Endothelial cell of umbilical vein (primary cell): ENCODE measurements at regions not wholly inside any gene's neighbourhood (a gene's known extent, or its start where the extent isn't known, plus 50 kb on each side); places are given as distances from the start of the nearest gene placed in this dataset.

Experiments used
- BruUV-seq: library from RNA; stranded (reverse); fragments of 400-500 nt; replicated peaks from 2 replicates; lab custom pipeline; 2021; lab: Mats Ljungman, UMichigan
- CTCF ChIA-PET: fragments of 300-600, 350-600 bp; sonication (Branson Sonifier 250); formaldehyde crosslinking; loops from one replicate; lab custom pipeline; 2021; ENCODE audit warnings: antibody characterized with exemption, inconsistent platforms; lab: Charles Lee
- POLR2A ChIA-PET: fragments of 300-600, 350-600 bp; sonication (Branson Sonifier 250); formaldehyde crosslinking; loops from one replicate; lab custom pipeline; 2021; ENCODE audit warnings: antibody characterized with exemption, inconsistent platforms; lab: Charles Lee
- DNase-seq: peaks from one replicate; pipeline ENCODE4 v3.0.0-alpha.2; 2011; ENCODE audit warnings: low read depth, low spot score
- FAIRE-seq: peaks from 2 replicates; lab custom pipeline; 2011; peaks lifted over from hg19 to GRCh38; lab: Jason Lieb, UNC
- H2AFZ ChIP-seq: 2 replicates; pipeline ENCODE4 v1.6.0; 2012; ENCODE audit warnings: low read depth, low read length, control low read depth, inconsistent platforms
- H3K27ac ChIP-seq: 2 replicates; pipeline ENCODE4 v1.5.1; 2011; ENCODE audit warnings: low read depth, mild to moderate bottlenecking, control low read depth, low read length, moderate library complexity; ENCODE audit not compliant: insufficient read depth
- H3K27me3 ChIP-seq, 2 experiments: 2 replicates each; pipeline versions ENCODE4 v1.6.0 to v1.6.1; 2011; ENCODE audit warnings: low read length in 2 of 2, mixed read lengths in 1 of 2; ENCODE audit not compliant: control insufficient read depth in 2 of 2, insufficient read depth in 2 of 2
- H3K36me3 ChIP-seq, 2 experiments: 2 replicates in 1 of 2; 3 replicates in 1 of 2; pipeline ENCODE4 v1.5.1; 2011; ENCODE audit warnings: low read length in 2 of 2, mild to moderate bottlenecking in 1 of 2, moderate library complexity in 1 of 2; ENCODE audit not compliant: control insufficient read depth in 2 of 2, insufficient read depth in 2 of 2; ENCODE audit errors: extremely low read depth in 1 of 2
- H3K4me1 ChIP-seq: 3 replicates; pipeline ENCODE4 v1.5.1; 2011; ENCODE audit warnings: mild to moderate bottlenecking, low read length; ENCODE audit not compliant: control insufficient read depth, insufficient read depth; ENCODE audit errors: extremely low read depth
- H3K4me2 ChIP-seq: 2 replicates; pipeline ENCODE4 v1.6.1; 2011; ENCODE audit warnings: low read length, control low read depth, mixed read lengths; ENCODE audit not compliant: insufficient read depth
- H3K4me3 ChIP-seq, 3 experiments: fragments of 200-600 bp in 1 of 3; sonication (generic), shearing (Covaris generic) in 1 of 3; replicated peaks in 1 of 3; 2 replicates each; pipeline ENCODE4 v1.5.1; 2011 to 2016; ENCODE audit warnings: control low read depth in 3 of 3, low read length in 3 of 3, mild to moderate bottlenecking in 2 of 3, inconsistent platforms in 1 of 3, low read depth in 1 of 3, moderate library complexity in 1 of 3; ENCODE audit not compliant: insufficient read depth in 1 of 3
- H3K79me2 ChIP-seq: 2 replicates; pipeline ENCODE4 v1.6.0; 2012; ENCODE audit warnings: low read length, inconsistent platforms; ENCODE audit not compliant: control insufficient read depth, insufficient read depth
- H3K9ac ChIP-seq: replicated peaks from 2 replicates; pipeline ENCODE3; 2011; ENCODE audit warnings: low read length, control low read depth; ENCODE audit not compliant: insufficient read depth; ENCODE audit errors: extremely low read depth
- H3K9me1 ChIP-seq: replicated peaks from 3 replicates; pipeline ENCODE4 v1.6.0; 2011; ENCODE audit warnings: mild to moderate bottlenecking, low read length; ENCODE audit not compliant: control insufficient read depth, insufficient read depth; ENCODE audit errors: extremely low read depth
- H3K9me3 ChIP-seq: replicated peaks from 2 replicates; pipeline ENCODE4 v1.5.1; 2012; ENCODE audit warnings: low read length, inconsistent platforms; ENCODE audit not compliant: control insufficient read depth, insufficient read depth
- H4K20me1 ChIP-seq: replicated peaks from 2 replicates; pipeline ENCODE3; 2011; ENCODE audit warnings: mild to moderate bottlenecking, low read length; ENCODE audit not compliant: control insufficient read depth, insufficient read depth; ENCODE audit errors: extremely low read depth
- CTCF ChIP-seq, 2 donors: IDR thresholded peaks; 1 replicate in 1 of 2; 2 replicates in 1 of 2; pipeline ENCODE4 v1.5.1; 2011; ENCODE audit warnings: low read length in 2 of 2, mild to moderate bottlenecking in 2 of 2, moderate library complexity in 2 of 2, control low read depth in 1 of 2, inconsistent platforms in 1 of 2, low read depth in 1 of 2; ENCODE audit not compliant: insufficient read depth in 1 of 2; ENCODE audit errors: extremely low read depth in 1 of 2
- EZH2 ChIP-seq: IDR thresholded peaks from 2 replicates; pipeline ENCODE4 v1.6.1; 2012; ENCODE audit warnings: borderline replicate concordance, low read depth, mild to moderate bottlenecking, moderate library complexity, low read length, inconsistent platforms; ENCODE audit not compliant: severe bottlenecking
- FOS ChIP-seq: IDR thresholded peaks from 2 replicates; pipeline ENCODE4 v1.6.1; 2011; ENCODE audit warnings: mild to moderate bottlenecking, low read length, moderate library complexity, borderline replicate concordance; ENCODE audit not compliant: insufficient read depth
- GATA2 ChIP-seq: IDR thresholded peaks from 2 replicates; pipeline ENCODE4 v1.7.0; 2011; ENCODE audit warnings: low read depth, mild to moderate bottlenecking, moderate library complexity, mixed read lengths, low read length; ENCODE audit not compliant: insufficient read length, insufficient read depth
- JUN ChIP-seq: IDR thresholded peaks from 2 replicates; pipeline ENCODE4 v1.6.1; 2011; ENCODE audit warnings: borderline replicate concordance, low read depth; ENCODE audit not compliant: insufficient read length, insufficient read depth
- MAX ChIP-seq: IDR thresholded peaks from 2 replicates; pipeline ENCODE4 v1.6.1; 2011; ENCODE audit not compliant: insufficient read depth, insufficient read length
- MYC ChIP-seq: IDR thresholded peaks from one replicate; pipeline ENCODE4 v1.6.1; 2011; ENCODE audit warnings: mild to moderate bottlenecking, low read depth, low read length
- POLR2A ChIP-seq: IDR thresholded peaks from 2 replicates; pipeline ENCODE4 v1.6.1; 2012; ENCODE audit warnings: low read depth, mild to moderate bottlenecking, control low read depth, low read length
- POLR2AphosphoS5 ChIP-seq: IDR thresholded peaks from 2 replicates; pipeline ENCODE4 v1.6.1; 2012; ENCODE audit warnings: low read depth, mild to moderate bottlenecking, control low read depth, low read length, moderate library complexity; ENCODE audit not compliant: insufficient read depth
- dilution Hi-C: fragments of 300-500 bp; cut with MboI; formaldehyde crosslinking; loops from one replicate; pipeline ENCODE4 v1.15.0; 2019; ENCODE audit warnings: low sequenced_read_pairs; ENCODE audit not compliant: extremely low pct_ligation_motif_present
- intact Hi-C: fragments of 100-400 bp; cut with micrococcal nuclease; formaldehyde crosslinking; loops from one replicate; pipeline ENCODE4 v1.10.0; 2022

GRCh38 chrX:138921031-138921430 lies 209.5 kb upstream of the FGF13 start:
- CTCF ChIA-PET, result no interaction called here
- no TSS peak for BruUV-seq
- intact Hi-C loops, result no loop called here
- Histone ChIP-seq H3K9me3 (no peaks in the 10 kb centered on the region), H3K9me1 (no peaks in the 10 kb centered on the region), H3K27me3 (no peaks in the 10 kb centered on the region), H3K27ac (no peak overlapping the region), H3K4me1 (no peaks in the 10 kb centered on the region), H2AFZ (no peak overlapping the region), H3K4me3 (no peak overlapping the region), H3K36me3 (no peaks in the 10 kb centered on the region), H4K20me1 (no peaks in the 10 kb centered on the region), H3K4me2 (no peak overlapping the region), H3K79me2 (no peaks in the 10 kb centered on the region), H3K9ac (no peak overlapping the region)
- no peak for TF ChIP-seq MYC
- TF ChIP-seq MAX, result no peak
- no peak for TF ChIP-seq CTCF (IDR thresholded peaks at IDR 0.05; ENCODE audit: extremely low read depth in 1 of 2, insufficient read depth in 1 of 2, low read depth in 1 of 2, low read length in 2 of 2)
- no peak for TF ChIP-seq JUN
- no peak for TF ChIP-seq EZH2
- TF ChIP-seq POLR2AphosphoS5, result no peak
- TF ChIP-seq POLR2A, result no peak
- TF ChIP-seq GATA2, result no peak
- TF ChIP-seq FOS, result no peak
- POLR2A ChIA-PET, result no interaction called here
- no peak for FAIRE-seq
- dilution Hi-C loops, result no loop called here
- no peak for DNase-seq
